ENCODE measurements at regions not wholly inside any gene's neighbourhood (a gene's known extent, or its start where the extent isn't known, plus 50 kb on each side); places are given as distances from the start of the nearest gene placed in this dataset.

- DNase-seq (ENCODE audit: low spot score) = no peak
Observed at GRCh38 chr2:65647249-65647842, 214.9 kb upstream of the SPRED2 start.

GRCh38 chr2:65640793-65641103, 208.3 kb upstream of the SPRED2 start:
- no peak for DNase-seq (ENCODE audit: low spot score)

- no peak for DNase-seq (ENCODE audit: low spot score)
Observed at GRCh38 chr2:65639156-65639864, 206.9 kb upstream of the SPRED2 start.

- no peak for DNase-seq (ENCODE audit: low spot score)
Observed at GRCh38 chr2:65638443-65638842, 206.0 kb upstream of the SPRED2 start.

GRCh38 chr2:65636813-65637483, 204.5 kb upstream of the SPRED2 start:
- DNase-seq (ENCODE audit: low spot score) = no peak

- DNase-seq (ENCODE audit: low spot score) = no peak
Observed at GRCh38 chr2:65636024-65636423, 203.6 kb upstream of the SPRED2 start.

- no peak for DNase-seq (ENCODE audit: low spot score)
Observed at GRCh38 chr2:65634304-65634703, 201.9 kb upstream of the SPRED2 start.

- DNase-seq (ENCODE audit: low spot score) = no peak
Observed at GRCh38 chr2:65630643-65631042, 198.2 kb upstream of the SPRED2 start.

- DNase-seq (ENCODE audit: low spot score) = no peak
Observed at GRCh38 chr2:65628156-65628555, 195.8 kb upstream of the SPRED2 start.

GRCh38 chr2:65626831-65627230, 194.4 kb upstream of the SPRED2 start:
- no peak for DNase-seq (ENCODE audit: low spot score)

GRCh38 chr2:65625982-65626381, 193.6 kb upstream of the SPRED2 start:
- no peak for DNase-seq (ENCODE audit: low spot score)

GRCh38 chr2:65622951-65623535, 190.6 kb upstream of the SPRED2 start:
- DNase-seq (ENCODE audit: low spot score) = no peak

- no peak for DNase-seq (ENCODE audit: low spot score)
Observed at GRCh38 chr2:65622499-65622898, 190.1 kb upstream of the SPRED2 start.

- no peak for DNase-seq (ENCODE audit: low spot score)
Observed at GRCh38 chr2:65620524-65620923, 188.1 kb upstream of the SPRED2 start.

GRCh38 chr2:65620026-65620425, 187.6 kb upstream of the SPRED2 start:
- DNase-seq (ENCODE audit: low spot score) = no peak

- no peak for DNase-seq (ENCODE audit: low spot score)
Observed at GRCh38 chr2:65615602-65616001, 183.2 kb upstream of the SPRED2 start.

- DNase-seq (ENCODE audit: low spot score) = no peak
Observed at GRCh38 chr2:65613968-65614555, 181.7 kb upstream of the SPRED2 start.

- no peak for DNase-seq (ENCODE audit: low spot score)
Observed at GRCh38 chr2:65611488-65611887, 179.1 kb upstream of the SPRED2 start.

GRCh38 chr2:65608916-65609315, 176.5 kb upstream of the SPRED2 start:
- no peak for DNase-seq (ENCODE audit: low spot score)

GRCh38 chr2:65608466-65608865, 176.1 kb upstream of the SPRED2 start:
- DNase-seq (ENCODE audit: low spot score) = no peak

GRCh38 chr2:65607662-65608305, 175.4 kb upstream of the SPRED2 start:
- DNase-seq (ENCODE audit: low spot score) = no peak

- no peak for DNase-seq (ENCODE audit: low spot score)
Observed at GRCh38 chr2:65605743-65606058, 173.3 kb upstream of the SPRED2 start.

Data from HuH-7.5 (cell line).